Activated CD8-positive, alpha-beta memory T cell treated with anti-CD3 and anti-CD28 coated beads for 36 hours (primary cell): ENCODE measurements at regions not wholly inside any gene's neighbourhood (a gene's known extent, or its start where the extent isn't known, plus 50 kb on each side); places are given as distances from the start of the nearest gene placed in this dataset.
"Not testable (repeated sequence)": the region's sequence is repeated elsewhere in the genome, so short reads cannot be mapped to it uniquely, and the experiment has no call there.

Experiments used
- CTCF ChIA-PET: fragments of 350-600 bp; sonication (Branson Sonifier 250); formaldehyde crosslinking; loops from one replicate; lab custom pipeline; 2021; ENCODE audit warnings: antibody characterized with exemption; lab: Charles Lee
- POLR2A ChIA-PET: fragments of 350-600 bp; sonication (Branson Sonifier 250); formaldehyde crosslinking; loops from one replicate; lab custom pipeline; 2021; ENCODE audit warnings: antibody characterized with exemption; lab: Charles Lee

DNA sequence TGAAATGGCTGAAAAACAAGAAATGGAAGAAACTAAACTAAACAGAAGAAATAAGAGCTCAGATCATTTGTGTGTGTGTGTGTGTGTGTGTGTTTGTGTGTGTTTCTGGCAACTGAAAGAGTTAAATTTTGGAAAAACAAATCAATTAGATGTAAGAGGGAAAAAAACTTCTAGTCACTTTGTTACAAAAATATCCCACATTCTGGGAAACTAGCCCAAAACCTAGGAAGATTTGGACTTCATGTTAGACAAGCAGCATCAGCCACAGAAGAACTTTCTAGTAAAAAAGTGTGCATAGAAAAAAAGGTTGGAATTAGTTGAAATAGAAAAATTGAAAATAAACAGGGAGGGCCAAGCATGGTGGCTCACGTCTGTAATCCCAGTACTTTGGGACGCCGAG lies 111.6 kb upstream of the PRKG2 start:
- ChIA-PET POLR2A (no interaction called here), CTCF (no interaction called here)

DNA sequence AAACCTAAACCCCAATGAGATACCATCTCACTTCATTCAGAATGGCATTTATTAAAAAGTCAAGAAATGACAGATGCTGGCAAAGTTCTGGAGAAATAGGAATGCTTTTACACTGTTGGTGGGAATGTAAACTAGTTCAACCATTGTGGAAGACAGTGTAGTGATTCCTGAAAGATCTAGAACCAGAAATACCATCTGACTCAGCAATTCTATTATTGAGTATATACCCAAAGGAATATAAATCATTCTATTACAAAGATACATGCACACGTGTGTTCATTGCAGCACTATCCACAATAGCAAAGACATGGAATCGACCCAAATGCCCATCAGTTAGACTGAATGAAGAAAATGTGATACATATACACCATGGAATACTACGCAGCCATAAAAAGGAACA lies 109.6 kb upstream of the PRKG2 start:
- CTCF ChIA-PET, POLR2A ChIA-PET: not testable (repeated sequence)

DNA sequence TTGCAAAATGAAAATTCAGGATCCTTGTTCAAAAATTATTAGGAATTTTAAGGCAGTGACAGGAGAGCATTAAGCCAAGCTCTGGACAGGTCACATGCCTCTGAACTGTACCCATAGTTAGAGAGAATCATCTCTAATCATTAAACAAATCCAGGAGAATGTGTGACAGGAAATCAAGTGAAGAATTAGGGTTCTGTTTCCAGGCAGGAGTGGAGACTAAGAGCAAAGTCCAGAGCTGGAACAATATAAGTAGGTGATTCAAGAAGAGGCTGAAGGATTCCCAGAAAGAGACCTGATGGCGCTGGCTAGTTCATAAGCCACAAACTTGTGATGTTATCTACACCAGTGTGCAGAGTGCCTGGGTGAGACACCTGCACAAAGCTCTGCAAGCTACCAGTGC lies 104.6 kb upstream of the PRKG2 start:
- ChIA-PET POLR2A (no interaction called here), CTCF (no interaction called here)

DNA sequence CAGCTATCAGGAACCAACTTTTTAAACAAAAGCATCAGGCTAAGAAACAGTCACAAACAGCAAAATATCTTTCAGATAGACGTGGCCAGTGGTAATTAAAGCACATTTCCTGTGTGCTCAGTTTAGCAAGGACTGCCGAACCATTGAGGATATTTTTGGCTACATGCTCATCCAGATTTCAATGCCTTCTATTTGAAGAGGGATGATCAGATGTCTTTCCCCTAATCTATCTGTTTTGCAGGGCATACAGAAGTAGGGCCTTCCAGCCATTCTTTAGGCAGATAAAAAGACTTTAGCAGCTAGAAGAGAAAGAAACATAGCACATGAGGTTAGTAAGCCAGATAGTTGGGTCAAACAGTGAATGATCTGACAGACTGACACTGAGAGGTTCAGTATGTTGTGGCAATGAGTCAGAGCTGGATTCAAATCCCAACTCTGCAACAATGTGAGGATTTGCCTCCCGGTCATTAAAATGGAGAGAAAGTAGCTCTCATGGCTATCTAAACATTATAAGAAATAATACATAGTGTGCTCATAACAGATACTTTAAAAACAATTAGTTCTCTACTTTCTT lies 100.0 kb upstream of the PRKG2 start:
- ChIA-PET CTCF (no interaction called here), POLR2A (no interaction called here)

DNA sequence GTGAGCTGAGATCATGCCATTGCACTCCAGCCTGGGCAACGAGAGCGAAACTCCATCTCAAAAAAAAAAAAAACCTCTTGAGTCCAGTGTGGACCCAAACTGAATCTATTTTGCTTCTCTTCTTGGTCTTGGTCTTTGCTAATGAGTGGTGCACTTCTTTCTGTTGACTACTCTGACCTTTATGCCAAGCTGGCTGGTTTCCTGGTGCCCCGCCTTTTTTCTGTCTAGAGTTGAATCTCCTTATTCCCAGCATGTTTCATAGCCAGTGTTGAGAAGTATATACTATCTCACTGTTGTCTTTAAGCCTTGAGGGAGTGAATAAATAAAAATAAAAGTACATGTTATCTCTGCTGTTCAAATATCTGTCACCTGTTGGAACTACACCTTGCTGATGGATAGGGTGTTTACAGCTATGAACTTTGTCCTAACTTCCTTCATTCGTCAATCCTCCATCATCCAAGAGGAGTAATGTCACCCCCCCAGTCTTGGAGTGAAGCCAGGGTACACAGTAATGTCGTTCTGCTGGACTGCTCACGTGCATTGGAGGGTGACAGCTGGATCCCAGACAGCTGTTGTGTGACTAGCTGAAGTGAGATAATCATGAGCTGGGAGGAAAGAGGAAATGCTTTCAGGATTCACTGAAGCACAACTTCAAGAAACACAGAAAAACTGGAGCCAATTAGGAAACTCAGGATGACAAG lies 99.3 kb upstream of the PRKG2 start:
- ChIA-PET POLR2A (no interaction called here), CTCF (no interaction called here)

DNA sequence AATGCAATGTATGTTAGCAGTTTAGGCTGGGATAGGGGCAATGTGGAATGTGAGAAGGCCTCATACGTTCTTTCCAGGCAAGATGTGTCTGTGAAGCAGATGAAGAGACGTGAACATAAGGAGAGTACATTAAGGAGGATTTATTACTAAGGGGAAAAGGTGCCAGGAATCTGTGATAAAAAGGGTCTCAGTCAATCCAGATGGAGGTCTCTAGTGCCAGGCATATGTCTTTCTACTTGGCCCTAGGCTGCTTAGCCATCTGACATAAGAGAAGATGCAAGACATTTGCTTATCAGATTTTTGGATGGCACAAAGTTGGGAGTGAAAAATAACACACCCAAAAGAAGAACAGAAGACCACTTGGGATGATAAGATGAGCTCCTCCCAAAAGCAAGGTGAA lies 93.0 kb upstream of the PRKG2 start:
- POLR2A ChIA-PET: no interaction called here
- CTCF ChIA-PET: no interaction called here

DNA sequence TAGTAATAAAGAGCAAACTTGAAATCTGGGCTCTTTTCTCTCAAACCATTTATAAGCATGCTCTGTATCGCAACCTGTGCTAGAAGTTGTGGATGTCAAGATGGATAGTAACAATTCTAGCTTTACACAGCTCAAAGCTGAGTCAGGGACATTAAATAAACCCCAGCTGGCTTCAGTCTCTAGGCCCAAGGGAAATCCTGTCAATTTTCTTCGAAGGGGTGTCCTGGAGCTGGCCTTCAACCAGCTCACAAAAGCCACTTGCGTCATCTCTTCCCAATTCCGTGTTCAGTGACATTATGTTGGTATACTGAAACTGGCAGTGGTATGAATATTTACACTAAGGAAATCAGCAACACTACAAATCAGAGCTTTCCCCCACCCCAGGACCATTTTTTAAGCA lies 89.8 kb upstream of the PRKG2 start:
- ChIA-PET CTCF (no interaction called here), POLR2A (no interaction called here)

DNA sequence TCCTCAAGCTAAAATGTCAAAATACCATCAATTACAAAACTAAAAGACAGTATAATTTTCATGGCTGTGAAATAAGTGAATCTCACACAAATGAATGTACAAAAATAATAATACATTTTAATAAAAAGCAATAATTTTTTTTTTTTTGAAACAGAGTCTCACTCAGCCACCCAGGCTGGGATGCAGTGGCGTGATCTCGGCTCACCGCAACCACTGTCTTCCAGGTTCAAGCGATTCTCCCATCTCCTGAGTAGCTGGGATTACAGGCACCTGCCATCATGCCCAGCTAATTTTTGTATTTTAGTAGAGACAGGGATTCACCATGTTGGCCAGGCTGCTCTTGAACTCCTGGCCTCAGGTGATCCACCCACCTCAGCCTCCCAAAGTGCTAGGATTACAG lies 85.3 kb upstream of the PRKG2 start:
- CTCF ChIA-PET, POLR2A ChIA-PET: not testable (repeated sequence)

DNA sequence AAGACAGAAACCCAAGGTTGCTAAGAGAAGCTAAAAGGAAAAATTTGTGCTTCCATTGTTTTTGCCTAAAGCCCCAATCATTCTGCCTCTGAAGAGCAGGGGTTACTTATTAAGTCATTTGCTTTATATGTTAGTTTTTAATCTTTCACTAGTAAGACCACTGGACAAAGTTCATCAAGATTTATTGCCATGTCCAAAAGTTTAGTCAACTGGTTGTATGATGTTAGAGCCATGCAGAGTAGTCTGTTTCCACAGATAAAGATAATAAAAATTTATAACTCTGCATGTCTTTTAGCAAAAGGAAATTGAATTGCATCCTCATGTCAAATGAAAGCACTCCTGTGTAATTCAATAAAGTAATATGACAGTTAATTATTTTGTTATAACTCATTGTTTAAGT lies 75.8 kb upstream of the PRKG2 start:
- ChIA-PET POLR2A (no interaction called here), CTCF (no interaction called here)

DNA sequence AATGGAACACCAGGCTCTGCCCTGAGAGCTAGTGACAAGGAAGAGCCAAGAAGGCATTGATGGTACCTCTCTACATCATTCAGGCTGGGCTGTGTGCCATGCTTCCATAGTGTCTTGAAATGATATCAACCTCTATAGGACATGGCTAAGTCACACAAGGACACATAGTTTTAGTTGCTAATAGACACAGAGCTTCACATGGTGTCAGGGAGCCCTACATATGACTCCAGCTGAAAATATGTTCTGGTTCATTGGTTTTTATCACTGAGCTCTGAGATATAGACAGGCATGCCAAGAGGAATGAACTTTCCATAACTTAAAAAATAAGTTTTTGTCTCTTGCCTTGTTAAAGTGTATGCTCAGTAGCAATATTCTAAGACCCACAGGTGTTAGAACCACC lies 72.1 kb upstream of the PRKG2 start:
- ChIA-PET CTCF (no interaction called here), POLR2A (no interaction called here)

DNA sequence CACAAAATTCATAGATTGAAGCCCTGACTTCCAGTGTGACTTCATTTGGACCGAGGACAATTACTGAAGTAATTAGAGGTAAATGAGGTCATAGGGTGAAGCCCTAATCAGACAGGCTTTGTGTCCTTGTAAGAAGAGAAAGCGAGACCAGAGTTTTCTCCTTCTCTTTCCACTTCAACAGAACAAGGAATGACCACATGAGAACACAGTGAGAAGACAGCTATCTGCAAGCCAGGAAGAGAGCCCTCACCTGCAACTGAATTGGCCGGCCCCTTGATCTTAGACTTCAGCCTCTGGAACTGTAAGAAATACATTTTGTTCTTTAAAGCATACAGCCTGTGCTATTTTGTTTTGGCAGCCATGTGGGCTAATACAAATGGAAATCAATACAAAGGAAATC lies 67.1 kb upstream of the PRKG2 start:
- ChIA-PET CTCF (no interaction called here), POLR2A (no interaction called here)

DNA sequence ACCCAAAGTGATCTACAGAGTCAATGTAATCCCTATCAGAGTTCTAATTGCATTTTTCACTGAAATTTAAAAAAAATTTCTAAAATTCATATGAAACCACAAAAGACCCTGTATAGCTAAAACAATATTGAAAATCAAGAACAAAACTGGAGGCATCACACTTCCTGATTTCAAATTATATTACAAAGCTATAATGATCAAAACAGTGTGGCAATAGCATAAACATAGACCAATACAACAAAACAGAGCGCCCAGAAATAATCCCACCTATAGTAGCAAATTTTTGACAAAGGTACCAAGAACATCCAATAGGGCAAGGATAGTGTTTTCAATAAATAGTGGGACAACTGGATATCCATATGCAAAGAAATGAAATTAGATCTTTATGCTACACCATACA lies 59.4 kb upstream of the PRKG2 start:
- ChIA-PET CTCF (no interaction called here), POLR2A (no interaction called here)

DNA sequence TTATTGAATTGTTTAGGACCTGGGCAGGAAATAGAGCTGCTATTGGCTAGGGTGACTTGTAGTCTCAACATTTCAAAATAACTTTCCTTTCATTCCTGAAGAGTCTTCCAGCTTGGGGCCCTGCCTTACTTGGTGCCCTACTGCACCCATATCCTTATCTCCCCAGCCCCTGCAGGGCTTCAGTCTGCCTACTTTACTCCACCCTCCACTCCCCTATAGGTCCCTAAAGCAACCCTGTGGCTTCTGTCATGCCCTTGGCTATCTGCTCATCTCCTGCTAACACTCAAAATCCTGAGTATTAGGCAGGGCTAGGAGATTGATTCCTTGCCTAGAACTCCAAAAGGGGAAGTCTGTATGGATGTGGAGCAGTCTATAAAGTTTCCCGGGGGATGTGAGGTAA lies 57.6 kb upstream of the PRKG2 start:
- ChIA-PET CTCF (no interaction called here), POLR2A (no interaction called here)
